Caco-2 (cell line): ENCODE measurements at regions not wholly inside any gene's neighbourhood (a gene's known extent, or its start where the extent isn't known, plus 50 kb on each side); places are given as distances from the start of the nearest gene placed in this dataset.
"Not testable (repeated sequence)": the region's sequence is repeated elsewhere in the genome, so short reads cannot be mapped to it uniquely, and the experiment has no call there.

Experiments
- BruUV-seq: library from RNA; stranded (reverse); fragments of 400-500 nt; replicated peaks from 2 replicates; lab custom pipeline; 2021; lab: Mats Ljungman, UMichigan
- CTCF ChIA-PET: fragments of 300-600 bp; sonication (Branson Sonifier 250); formaldehyde crosslinking; loops from one replicate; lab custom pipeline; 2022; ENCODE audit warnings: antibody characterized with exemption; lab: Charles Lee
- POLR2A ChIA-PET: fragments of 300-600 bp; sonication (Branson Sonifier 250); formaldehyde crosslinking; loops from one replicate; lab custom pipeline; 2022; ENCODE audit warnings: antibody characterized with exemption; lab: Charles Lee
- DNase-seq, 2 experiments: peaks; one replicate each; pipeline versions ENCODE4 v3.0.0 to v3.0.0-alpha.2; 2020 to 2022
- H3K27me3 ChIP-seq: replicated peaks from 2 replicates; pipeline ENCODE4 v1.6.0; 2011; ENCODE audit warnings: low read length; ENCODE audit not compliant: control insufficient read depth, insufficient read depth
- H3K36me3 ChIP-seq: 2 replicates; pipeline ENCODE4 v1.5.1; 2011; ENCODE audit warnings: low read length; ENCODE audit not compliant: control insufficient read depth, insufficient read depth
- H3K4me1 ChIP-seq: fragments of 250-450 bp; sonication (Bioruptor Pico); 2 replicates; pipeline ENCODE4 v1.5.1; 2020; ENCODE audit warnings: mild to moderate bottlenecking
- H3K4me3 ChIP-seq: 2 replicates; pipeline ENCODE4 v1.5.1; 2011; ENCODE audit warnings: low read depth, mild to moderate bottlenecking, control low read depth, low read length
- H3K9me3 ChIP-seq: fragments of 250-450 bp; sonication (Bioruptor Pico); 2 replicates; pipeline ENCODE4 v1.5.1; 2020; ENCODE audit warnings: mild to moderate bottlenecking, moderate library complexity
- H3K27ac Mint-ChIP-seq: one replicate; pipeline ENCODE4 v1.8.0; 2022; ENCODE audit warnings: mixed read lengths; ENCODE audit not compliant: unreplicated experiment
- H3K27me3 Mint-ChIP-seq: one replicate; pipeline ENCODE4 v1.8.0; 2022; ENCODE audit warnings: mixed read lengths; ENCODE audit not compliant: insufficient read depth, unreplicated experiment
- H3K36me3 Mint-ChIP-seq: one replicate; pipeline ENCODE4 v1.8.0; 2022; ENCODE audit warnings: mild to moderate bottlenecking, mixed read lengths; ENCODE audit not compliant: insufficient read depth, unreplicated experiment
- H3K4me1 Mint-ChIP-seq: one replicate; pipeline ENCODE4 v1.8.0; 2022; ENCODE audit warnings: low read depth, mixed read lengths; ENCODE audit not compliant: unreplicated experiment
- H3K4me3 Mint-ChIP-seq: one replicate; pipeline ENCODE4 v1.8.0; 2022; ENCODE audit warnings: mild to moderate bottlenecking, moderate library complexity, mixed read lengths; ENCODE audit not compliant: unreplicated experiment
- H3K9me3 Mint-ChIP-seq: one replicate; pipeline ENCODE4 v1.8.0; 2022; ENCODE audit warnings: mixed read lengths; ENCODE audit not compliant: unreplicated experiment
- intact Hi-C: fragments of 100-400 bp; cut with micrococcal nuclease; formaldehyde crosslinking; loops from one replicate; pipeline ENCODE4 v1.10.0; 2022; ENCODE audit not compliant: unreplicated experiment
- TF ChIP-seq, protein P1 (sequence below), 2 experiments: fragments of 200-600 bp in 1 of 2; IDR thresholded peaks; 1 replicate in 1 of 2; 2 replicates in 1 of 2; pipeline versions ENCODE4 v1.5.1 to v1.8.0; 2011 to 2022; ENCODE audit warnings: antibody characterized with exemption in 1 of 2, control low read depth in 1 of 2, inconsistent platforms in 1 of 2, low read depth in 1 of 2, low read length in 1 of 2, mild to moderate bottlenecking in 1 of 2, moderate library complexity in 1 of 2; ENCODE audit not compliant: insufficient read depth in 1 of 2, severe bottlenecking in 1 of 2, unreplicated experiment in 1 of 2

DNA sequence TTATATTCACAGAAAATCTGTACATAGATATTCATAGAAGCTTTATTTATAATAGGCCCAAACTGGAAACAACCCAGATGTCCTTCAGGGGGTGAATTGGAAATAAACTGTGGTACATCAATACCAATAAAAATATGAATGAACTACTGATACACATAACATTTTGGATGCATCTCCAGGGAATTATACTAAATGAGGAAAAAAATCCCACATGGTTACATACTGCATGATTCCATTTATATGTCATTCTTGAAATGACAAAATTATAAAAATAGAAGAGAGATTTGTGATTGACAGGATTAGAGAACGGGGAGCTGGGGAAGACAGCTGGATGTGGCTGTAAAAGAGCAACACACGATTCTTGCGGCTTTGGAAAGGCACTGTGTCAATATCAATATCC, 435.0 kb downstream of the TMEM182 start:
- H3K27ac Mint-ChIP-seq, result no peak overlapping the region
- ChIA-PET CTCF (no interaction called here), POLR2A (no interaction called here)
- no peak for DNase-seq
- Histone ChIP-seq H3K4me1 (no peaks in the 10 kb centered on the region), H3K36me3 (no peaks in the 10 kb centered on the region), H3K4me3 (no peak overlapping the region), H3K9me3 (no peaks in the 10 kb centered on the region), H3K27me3 (no peaks in the 10 kb centered on the region)
- TF ChIP-seq, protein P1, sequence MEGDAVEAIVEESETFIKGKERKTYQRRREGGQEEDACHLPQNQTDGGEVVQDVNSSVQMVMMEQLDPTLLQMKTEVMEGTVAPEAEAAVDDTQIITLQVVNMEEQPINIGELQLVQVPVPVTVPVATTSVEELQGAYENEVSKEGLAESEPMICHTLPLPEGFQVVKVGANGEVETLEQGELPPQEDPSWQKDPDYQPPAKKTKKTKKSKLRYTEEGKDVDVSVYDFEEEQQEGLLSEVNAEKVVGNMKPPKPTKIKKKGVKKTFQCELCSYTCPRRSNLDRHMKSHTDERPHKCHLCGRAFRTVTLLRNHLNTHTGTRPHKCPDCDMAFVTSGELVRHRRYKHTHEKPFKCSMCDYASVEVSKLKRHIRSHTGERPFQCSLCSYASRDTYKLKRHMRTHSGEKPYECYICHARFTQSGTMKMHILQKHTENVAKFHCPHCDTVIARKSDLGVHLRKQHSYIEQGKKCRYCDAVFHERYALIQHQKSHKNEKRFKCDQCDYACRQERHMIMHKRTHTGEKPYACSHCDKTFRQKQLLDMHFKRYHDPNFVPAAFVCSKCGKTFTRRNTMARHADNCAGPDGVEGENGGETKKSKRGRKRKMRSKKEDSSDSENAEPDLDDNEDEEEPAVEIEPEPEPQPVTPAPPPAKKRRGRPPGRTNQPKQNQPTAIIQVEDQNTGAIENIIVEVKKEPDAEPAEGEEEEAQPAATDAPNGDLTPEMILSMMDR (IDR thresholded peaks at IDR 0.05; ENCODE audit: insufficient read depth in 1 of 2, low read depth in 1 of 2, low read length in 1 of 2, severe bottlenecking in 1 of 2, unreplicated experiment in 1 of 2), result no peak
- H3K4me1 Mint-ChIP-seq, result no peaks in the 10 kb centered on the region
- H3K9me3 Mint-ChIP-seq, result peaks cover 6% of the 10 kb centered on the region
- H3K4me3 Mint-ChIP-seq, result no peak overlapping the region
- no TSS peak for BruUV-seq
- H3K36me3 Mint-ChIP-seq, result no peaks in the 10 kb centered on the region
- intact Hi-C loops, result no loop called here
- peaks cover 6% of the 10 kb centered on the region for H3K27me3 Mint-ChIP-seq

DNA sequence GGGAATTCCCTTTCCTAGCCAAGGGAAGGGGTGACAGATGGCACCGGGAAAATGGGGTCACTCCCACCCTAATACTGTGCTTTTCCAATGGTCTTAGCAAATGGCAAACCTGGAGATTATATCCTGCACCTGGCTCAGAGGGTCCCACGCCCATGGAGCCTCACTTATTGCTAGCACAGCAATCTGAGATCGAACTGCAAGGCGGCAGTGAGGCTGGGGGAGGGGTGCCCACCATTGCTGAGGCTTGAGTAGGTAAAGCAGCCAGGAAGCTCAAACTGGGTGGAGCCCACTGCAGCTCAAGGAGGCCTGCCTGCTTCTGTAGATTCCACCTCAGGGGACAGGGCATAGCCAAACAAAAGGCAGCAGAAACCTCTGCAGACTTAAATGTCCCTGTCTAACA, 438.9 kb downstream of the TMEM182 start:
- H3K27me3 Mint-ChIP-seq, DNase-seq, BruUV-seq, H3K36me3 ChIP-seq, intact Hi-C loops, H3K4me1 ChIP-seq, H3K4me3 ChIP-seq, H3K4me1 Mint-ChIP-seq, H3K9me3 ChIP-seq, H3K27me3 ChIP-seq, CTCF ChIA-PET, POLR2A ChIA-PET, H3K36me3 Mint-ChIP-seq, H3K27ac Mint-ChIP-seq, H3K4me3 Mint-ChIP-seq: not testable (repeated sequence)
- H3K9me3 Mint-ChIP-seq, result peaks cover 19% of the 10 kb centered on the region

DNA sequence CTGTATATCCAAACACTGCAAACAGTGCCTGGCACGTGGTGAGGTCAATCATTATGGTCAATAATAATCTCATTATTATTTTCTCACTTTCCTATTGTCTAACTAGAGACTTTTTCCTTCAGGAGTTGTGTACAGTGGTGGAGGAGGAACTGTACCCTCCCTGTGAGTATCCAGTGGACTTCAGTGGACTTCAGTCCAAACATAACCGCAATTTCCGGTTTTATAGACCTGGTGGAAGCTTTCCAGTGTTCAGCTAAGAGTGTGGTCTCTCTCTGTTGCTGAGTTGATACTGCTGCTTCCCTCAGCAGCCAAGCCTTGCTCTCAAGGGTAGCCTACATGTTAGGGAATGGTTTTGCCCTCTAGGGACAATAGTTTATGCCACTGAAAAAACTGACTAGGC, 447.1 kb downstream of the TMEM182 start:
- no peak for DNase-seq
- H3K4me3 ChIP-seq, result no peak overlapping the region
- TF ChIP-seq, protein P1 (IDR thresholded peaks at IDR 0.05; ENCODE audit: insufficient read depth in 1 of 2, low read depth in 1 of 2, low read length in 1 of 2, severe bottlenecking in 1 of 2, unreplicated experiment in 1 of 2), result no peak
- ChIA-PET POLR2A (no interaction called here), CTCF (no interaction called here)
- no peaks in the 10 kb centered on the region for H3K36me3 ChIP-seq
- BruUV-seq, result no TSS peak
- Mint-ChIP-seq H3K9me3 (peaks cover 1% of the 10 kb centered on the region), H3K27ac (no peak overlapping the region), H3K36me3 (no peaks in the 10 kb centered on the region), H3K4me3 (no peak overlapping the region), H3K4me1 (no peaks in the 10 kb centered on the region), H3K27me3 (peaks cover 2% of the 10 kb centered on the region)
- H3K4me1 ChIP-seq, result no peaks in the 10 kb centered on the region
- intact Hi-C loops, result no loop called here
- no peaks in the 10 kb centered on the region for H3K9me3 ChIP-seq
- no peaks in the 10 kb centered on the region for H3K27me3 ChIP-seq

DNA sequence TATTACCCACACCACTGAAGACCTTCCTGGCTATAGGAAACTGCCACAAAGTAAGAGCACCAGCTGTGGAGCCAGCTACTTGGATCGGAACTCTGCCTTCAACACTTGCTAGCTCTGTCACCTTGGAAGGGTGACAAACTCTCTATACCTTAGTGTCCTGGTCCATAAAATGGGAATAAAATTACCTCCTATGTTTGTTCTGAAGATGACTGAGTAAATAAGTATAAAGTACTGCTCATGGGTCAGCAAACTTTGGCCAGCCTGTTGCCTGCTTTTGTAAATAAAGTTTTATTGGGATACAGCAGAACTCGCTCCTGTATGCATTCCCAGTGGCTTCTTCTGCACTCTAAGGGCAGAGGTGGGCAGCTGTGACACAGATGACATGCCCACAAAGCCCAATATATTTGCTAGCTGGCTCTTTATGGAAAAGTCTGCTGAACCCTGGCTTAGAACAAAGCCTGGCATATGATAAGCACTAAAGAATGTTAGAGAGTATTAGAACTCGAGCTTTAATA, 451.3 kb downstream of the TMEM182 start:
- POLR2A ChIA-PET, result no interaction called here
- Histone ChIP-seq H3K9me3 (no peaks in the 10 kb centered on the region), H3K4me1 (no peaks in the 10 kb centered on the region), H3K4me3 (no peak overlapping the region), H3K36me3 (no peaks in the 10 kb centered on the region), H3K27me3 (no peaks in the 10 kb centered on the region)
- Mint-ChIP-seq H3K4me3 (no peak overlapping the region), H3K36me3 (no peaks in the 10 kb centered on the region), H3K27ac (no peak overlapping the region), H3K4me1 (no peaks in the 10 kb centered on the region), H3K27me3 (peaks cover 5% of the 10 kb centered on the region), H3K9me3 (no peaks in the 10 kb centered on the region)
- intact Hi-C loops, result no loop called here
- no peak for DNase-seq
- BruUV-seq, result no TSS peak
- TF ChIP-seq, protein P1 (IDR thresholded peaks at IDR 0.05; ENCODE audit: insufficient read depth in 1 of 2, low read depth in 1 of 2, low read length in 1 of 2, severe bottlenecking in 1 of 2, unreplicated experiment in 1 of 2), result no peak
- CTCF ChIA-PET, result no interaction called here
